Mesodermal cell (in vitro differentiated cells): ENCODE measurements at regions not wholly inside any gene's neighbourhood (a gene's known extent, or its start where the extent isn't known, plus 50 kb on each side); places are given as distances from the start of the nearest gene placed in this dataset.

Experiments
- H3K27ac ChIP-seq: 2 replicates; pipeline ENCODE4 v1.7.0; 2013; ENCODE audit warnings: mild to moderate bottlenecking, low read depth, low read length, moderate library complexity; ENCODE audit not compliant: severe bottlenecking
- H3K36me3 ChIP-seq: 2 replicates; pipeline ENCODE4 v1.7.1; 2013; ENCODE audit warnings: mild to moderate bottlenecking, low read length, moderate library complexity; ENCODE audit not compliant: control insufficient read depth, insufficient read depth
- H3K4me1 ChIP-seq: one replicate; pipeline ENCODE4 v1.7.1; 2013; ENCODE audit warnings: mild to moderate bottlenecking, low read length; ENCODE audit not compliant: insufficient read depth, control insufficient read depth, poor library complexity, severe bottlenecking
- H3K4me3 ChIP-seq: 2 replicates; pipeline ENCODE4 v1.7.0; 2013; ENCODE audit warnings: low read length, control low read depth, mild to moderate bottlenecking; ENCODE audit not compliant: insufficient read depth, poor library complexity, severe bottlenecking; ENCODE audit errors: extremely low read depth
- H3K9me3 ChIP-seq: 2 replicates; pipeline ENCODE4 v1.7.1; 2013; ENCODE audit warnings: mild to moderate bottlenecking, low read length, moderate library complexity; ENCODE audit not compliant: control insufficient read depth
- WGBS, 2 experiments: methylation state at CpG; one replicate each; pipeline ENCODE4 v1.1.5; 2013; ENCODE audit warnings: missing lambda C conversion rate in 2 of 2; ENCODE audit not compliant: insufficient coverage in 2 of 2; 5-methylcytosine and 5-hydroxymethylcytosine counted together

- no peaks in the 10 kb centered on the region for H3K36me3 ChIP-seq
- no peak overlapping the region for H3K4me3 ChIP-seq
- no peaks in the 10 kb centered on the region for H3K9me3 ChIP-seq
- 71 to 86% methylated on average over 1 of the region's 3 CpGs for WGBS, 2 experiments
- H3K27ac ChIP-seq, result no peak overlapping the region
- H3K4me1 ChIP-seq, result peaks cover 6% of the 10 kb centered on the region
Observed at GRCh38 chr9:38298904-38299303, 93.6 kb upstream of the ALDH1B1 start.

GRCh38 chr9:38298503-38298902 is 94.0 kb upstream of the ALDH1B1 start:
- Histone ChIP-seq H3K9me3 (no peaks in the 10 kb centered on the region), H3K4me1 (peaks cover 6% of the 10 kb centered on the region), H3K27ac (no peak overlapping the region), H3K36me3 (no peaks in the 10 kb centered on the region), H3K4me3 (no peak overlapping the region)
- WGBS, 2 experiments, result 87 to 94% methylated on average over 5 to 6 of the region's 6 CpGs

- Histone ChIP-seq H3K4me1 (peaks cover 6% of the 10 kb centered on the region), H3K4me3 (no peak overlapping the region), H3K36me3 (no peaks in the 10 kb centered on the region), H3K9me3 (no peaks in the 10 kb centered on the region), H3K27ac (no peak overlapping the region)
- 78% methylated on average over 1 of the region's 1 CpG; no CpG with 5 or more reads in 1 of the 2 experiments for WGBS, 2 experiments
Observed at GRCh38 chr9:38296807-38297206, 95.7 kb upstream of the ALDH1B1 start.

DNA sequence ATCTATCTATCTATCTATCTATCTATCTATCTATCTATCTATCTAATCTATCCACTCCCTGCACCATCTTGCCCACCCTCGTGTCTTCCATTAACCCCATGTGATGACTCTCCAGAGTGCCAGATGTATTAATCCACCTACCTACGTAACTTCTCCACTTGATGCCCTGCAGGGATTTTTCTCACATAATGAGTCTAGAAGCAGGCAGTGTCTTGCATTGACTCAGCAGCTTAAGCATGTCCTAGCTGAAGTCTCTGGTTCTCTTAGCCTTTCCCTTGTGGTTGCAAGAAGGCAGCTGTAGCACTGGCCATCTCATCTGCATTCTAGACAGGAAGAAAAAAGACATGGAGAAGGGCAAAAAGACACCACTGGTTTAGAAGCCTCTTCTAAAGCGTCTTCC is 96.7 kb upstream of the ALDH1B1 start:
- Histone ChIP-seq H3K4me1 (peaks cover 6% of the 10 kb centered on the region), H3K27ac (no peak overlapping the region), H3K9me3 (no peaks in the 10 kb centered on the region), H3K36me3 (no peaks in the 10 kb centered on the region), H3K4me3 (no peak overlapping the region)
- WGBS, 2 experiments, result 88 to 90% methylated on average over 2 of the region's 3 CpGs

DNA sequence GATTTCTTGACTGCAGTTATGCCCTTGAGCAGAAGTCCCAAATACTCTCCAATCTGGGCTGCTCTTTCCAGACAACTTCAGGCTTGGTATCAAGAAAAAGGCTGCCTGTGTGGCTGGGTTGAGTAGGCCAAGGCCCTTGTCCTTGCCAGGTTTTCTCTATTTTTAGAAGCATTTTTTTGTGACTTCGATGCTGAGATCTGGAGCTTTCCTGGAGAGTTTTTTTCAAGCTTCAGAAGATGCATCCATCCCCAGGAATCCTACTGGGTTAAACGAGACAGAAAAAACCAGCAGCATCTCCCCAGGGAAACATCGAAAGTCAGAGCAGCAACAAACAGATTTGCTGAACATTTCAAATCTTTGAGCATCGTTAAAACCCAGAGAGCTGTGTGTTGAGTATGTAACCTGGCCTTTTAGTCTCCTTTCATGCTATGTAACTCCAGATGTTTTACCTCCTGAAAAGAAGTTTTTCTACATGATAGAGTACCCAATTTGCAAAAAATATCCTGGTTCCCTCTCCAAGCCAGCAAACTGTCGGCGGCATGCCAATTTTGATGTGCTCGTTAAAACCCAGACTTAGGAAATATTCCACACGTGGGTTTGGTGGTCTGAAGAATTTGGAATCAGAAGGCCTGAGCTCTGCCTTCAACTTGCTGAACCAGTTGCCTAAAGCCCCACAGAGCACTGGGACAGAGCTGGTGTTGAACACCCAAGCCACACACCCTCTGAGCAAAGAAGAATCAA is 98.1 kb upstream of the ALDH1B1 start:
- H3K27ac ChIP-seq, result no peak overlapping the region
- H3K36me3 ChIP-seq, result no peaks in the 10 kb centered on the region
- H3K4me3 ChIP-seq, result no peak overlapping the region
- H3K4me1 ChIP-seq, result peaks cover 6% of the 10 kb centered on the region
- WGBS, 2 experiments, result 94 to 95% methylated on average over 5 to 7 of the region's 8 CpGs
- H3K9me3 ChIP-seq, result no peaks in the 10 kb centered on the region

- peaks cover 6% of the 10 kb centered on the region for H3K4me1 ChIP-seq
Observed at GRCh38 chr9:38293022-38293421, 99.5 kb upstream of the ALDH1B1 start.

DNA sequence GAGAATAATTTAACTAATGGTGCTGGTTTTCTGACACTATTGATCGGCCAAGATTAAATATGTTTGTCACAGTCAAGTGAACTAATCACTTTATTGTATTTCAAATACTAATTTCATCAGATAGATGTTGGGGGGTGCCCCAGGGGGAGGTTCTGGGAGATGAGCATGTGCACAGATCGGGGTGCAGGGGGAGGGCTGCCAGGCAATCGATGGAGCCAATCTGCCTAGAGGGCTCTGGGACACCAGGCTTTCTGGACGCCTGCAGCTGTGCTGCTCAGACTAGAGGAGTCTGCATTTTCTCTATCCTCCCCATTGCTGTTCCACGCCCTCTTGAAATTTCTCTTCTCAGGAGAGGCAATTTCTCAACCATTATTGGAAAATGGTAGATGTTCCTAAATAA is 100.0 kb upstream of the ALDH1B1 start:
- H3K4me3 ChIP-seq, result no peak overlapping the region
- no peaks in the 10 kb centered on the region for H3K36me3 ChIP-seq
- peaks cover 6% of the 10 kb centered on the region for H3K4me1 ChIP-seq
- H3K27ac ChIP-seq, result no peak overlapping the region
- H3K9me3 ChIP-seq, result no peaks in the 10 kb centered on the region
- WGBS, 2 experiments, result 79 to 100% methylated on average over 1 to 2 of the region's 5 CpGs

More at GRCh38 chr9:38293022-38293421, 99.5 kb upstream of the ALDH1B1 start:
- no peak overlapping the region for H3K27ac ChIP-seq
- WGBS, 2 experiments, result 78 to 81% methylated on average over 3 to 4 of the region's 4 CpGs
- H3K9me3 ChIP-seq, result no peaks in the 10 kb centered on the region
- no peak overlapping the region for H3K4me3 ChIP-seq
- H3K36me3 ChIP-seq, result no peaks in the 10 kb centered on the region

- Histone ChIP-seq H3K4me3 (no peak overlapping the region), H3K4me1 (no peaks in the 10 kb centered on the region), H3K36me3 (no peaks in the 10 kb centered on the region), H3K9me3 (no peaks in the 10 kb centered on the region), H3K27ac (no peak overlapping the region)
- 91 to 93% methylated on average over 8 to 11 of the region's 11 CpGs for WGBS, 2 experiments
Observed at GRCh38 chr9:38289866-38290245, 102.6 kb upstream of the ALDH1B1 start.

DNA sequence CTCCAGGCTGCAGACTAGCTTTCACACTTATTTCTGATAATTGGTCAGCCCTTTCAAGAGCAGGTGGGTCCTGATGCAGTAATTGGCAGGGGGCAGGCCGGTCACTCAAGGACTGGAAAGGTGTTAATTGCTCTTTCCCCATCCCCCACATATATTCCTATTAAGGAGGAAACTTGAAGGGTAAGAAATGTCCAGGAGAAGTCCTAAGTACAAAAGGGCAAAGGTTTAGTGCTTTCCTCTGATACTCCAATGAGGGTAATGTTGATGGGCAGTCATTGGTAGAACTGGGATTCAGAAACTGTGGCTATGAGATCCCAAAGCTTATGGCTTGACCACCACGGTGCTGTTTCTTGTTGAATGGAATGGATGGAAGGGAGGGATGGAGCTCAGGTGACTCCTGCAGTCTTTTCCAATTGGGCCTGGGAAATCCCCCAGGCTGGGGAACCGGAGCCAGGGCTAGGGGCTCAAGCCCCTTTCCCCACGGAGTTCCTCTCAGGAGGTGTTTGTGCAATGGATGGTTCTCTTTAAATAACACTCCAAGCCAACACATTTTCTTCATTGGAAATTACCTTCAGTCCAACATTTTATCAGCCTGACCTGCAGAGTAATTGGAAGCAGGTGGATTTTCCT is 103.2 kb upstream of the ALDH1B1 start:
- Histone ChIP-seq H3K27ac (no peak overlapping the region), H3K4me3 (no peak overlapping the region), H3K4me1 (no peaks in the 10 kb centered on the region), H3K36me3 (no peaks in the 10 kb centered on the region), H3K9me3 (no peaks in the 10 kb centered on the region)
- 64 to 86% methylated on average over 1 of the region's 4 CpGs for WGBS, 2 experiments

- no peak overlapping the region for H3K27ac ChIP-seq
- no peaks in the 10 kb centered on the region for H3K4me1 ChIP-seq
- no peaks in the 10 kb centered on the region for H3K9me3 ChIP-seq
- WGBS, 2 experiments, result 100% methylated on average over 2 of the region's 2 CpGs; no CpG with 5 or more reads in 1 of the 2 experiments
- H3K36me3 ChIP-seq, result no peaks in the 10 kb centered on the region
- no peak overlapping the region for H3K4me3 ChIP-seq
Observed at GRCh38 chr9:38288502-38288901, 104.0 kb upstream of the ALDH1B1 start.

DNA sequence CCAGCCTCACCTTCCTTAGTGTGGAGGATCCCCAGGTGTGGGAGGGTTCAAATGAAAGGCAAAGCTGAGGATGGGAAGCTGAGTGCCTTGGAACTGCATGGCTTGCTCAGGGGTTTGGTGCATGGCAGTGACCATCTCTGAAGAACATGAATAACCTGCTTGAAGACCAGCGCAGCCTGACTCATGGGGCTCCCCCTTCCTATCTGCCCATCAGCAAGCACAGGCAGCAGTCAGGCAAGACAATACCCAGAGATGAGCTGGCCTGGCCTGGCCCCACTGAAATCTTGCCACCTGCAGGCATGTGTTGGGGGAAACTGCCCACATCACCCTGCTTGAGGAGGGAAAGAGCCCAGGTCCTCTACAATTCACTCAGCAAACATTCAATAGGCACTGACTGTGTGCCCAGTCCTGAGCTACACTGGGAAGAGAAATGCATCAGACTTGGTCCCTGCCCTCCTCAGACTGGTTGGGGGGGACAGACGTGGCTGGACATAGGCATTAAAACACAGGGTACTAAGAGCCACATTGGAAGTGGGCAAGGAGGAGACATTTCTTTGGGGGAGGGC is 105.0 kb upstream of the ALDH1B1 start:
- WGBS, 2 experiments, result 87 to 100% methylated on average over 2 of the region's 2 CpGs
- Histone ChIP-seq H3K9me3 (no peaks in the 10 kb centered on the region), H3K27ac (no peak overlapping the region), H3K4me3 (no peak overlapping the region), H3K36me3 (no peaks in the 10 kb centered on the region), H3K4me1 (no peaks in the 10 kb centered on the region)
